ENCODE measurements at regions not wholly inside any gene's neighbourhood (a gene's known extent, or its start where the extent isn't known, plus 50 kb on each side); places are given as distances from the start of the nearest gene placed in this dataset.

DNA sequence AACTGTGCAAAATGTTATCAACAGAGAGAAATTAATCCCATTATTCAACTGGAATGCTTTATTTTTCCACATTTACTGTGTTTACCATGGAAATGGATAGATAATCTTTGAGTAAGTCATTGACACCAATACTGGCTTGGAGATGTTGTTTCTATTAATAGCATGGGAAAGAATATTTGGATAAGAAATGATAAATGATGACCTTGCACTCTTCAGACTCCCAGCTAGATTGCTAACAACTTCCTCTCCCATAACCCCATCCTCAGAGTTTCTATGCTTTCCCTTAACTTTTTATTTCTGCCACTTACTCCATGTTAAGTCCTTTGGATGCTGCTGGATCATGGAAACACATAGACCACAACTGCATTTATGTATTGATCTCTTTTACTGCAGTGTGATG, 182.5 kb downstream of the FNDC1 start:
- no peak for DNase-seq (ENCODE audit: low read depth, low spot score)

DNA sequence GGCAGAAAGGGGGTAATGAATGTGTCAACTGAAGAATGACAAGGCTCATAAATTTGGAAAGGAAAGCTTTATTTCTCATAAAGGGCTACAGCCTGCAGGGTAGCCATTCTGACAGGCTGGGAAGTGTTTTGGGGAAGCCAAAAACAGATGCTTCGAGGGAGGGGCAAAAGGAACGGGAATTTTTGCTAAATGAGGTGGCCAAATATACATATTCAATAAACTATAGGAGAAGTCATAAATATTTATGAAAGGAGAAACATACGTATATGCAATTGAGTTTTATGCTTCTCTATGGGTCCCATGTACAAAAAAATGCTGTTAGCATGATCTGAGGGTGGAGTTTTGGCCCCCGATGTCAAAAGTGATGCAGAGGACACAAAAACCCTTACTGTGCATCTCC, 180.7 kb downstream of the FNDC1 start:
- DNase-seq (ENCODE audit: low read depth, low spot score) = no peak

DNA sequence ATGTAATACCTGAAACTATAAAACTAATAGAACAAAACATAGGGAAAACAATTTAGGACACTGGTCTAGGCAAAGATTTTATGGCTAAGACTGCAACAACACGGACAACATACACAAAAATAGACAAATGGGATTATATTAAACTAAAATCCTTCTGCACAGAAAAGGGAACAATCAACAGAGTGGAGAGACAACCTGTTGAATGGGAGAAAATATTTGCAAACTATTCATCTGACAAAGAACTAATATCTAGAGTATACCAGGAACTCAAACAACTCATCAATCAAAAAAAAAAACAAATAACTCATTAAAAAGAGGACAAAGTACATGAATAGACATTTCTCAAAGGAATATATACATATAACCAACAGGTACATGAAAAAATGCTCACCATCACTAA, 174.5 kb downstream of the FNDC1 start:
- no peak for DNase-seq (ENCODE audit: low read depth, low spot score)

DNA sequence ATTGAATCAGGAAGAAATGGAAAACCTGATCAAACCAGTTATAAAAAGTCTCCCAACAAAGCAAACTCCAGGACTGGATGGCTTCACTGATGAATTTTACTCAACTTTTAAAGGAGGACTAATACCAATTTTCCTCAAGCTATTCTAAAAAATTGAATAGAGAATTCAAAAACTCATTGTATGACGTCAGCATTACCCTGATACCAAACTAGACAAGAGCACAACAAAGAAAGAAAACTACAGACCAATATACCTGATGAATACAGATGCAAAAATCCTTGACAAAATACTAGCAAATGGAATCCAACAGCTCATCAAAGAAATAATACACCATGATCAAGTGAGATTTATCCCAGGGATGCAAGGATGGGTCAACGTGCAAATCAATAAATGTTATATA, 172.9 kb downstream of the FNDC1 start:
- DNase-seq (ENCODE audit: low read depth, low spot score) = no peak

DNA sequence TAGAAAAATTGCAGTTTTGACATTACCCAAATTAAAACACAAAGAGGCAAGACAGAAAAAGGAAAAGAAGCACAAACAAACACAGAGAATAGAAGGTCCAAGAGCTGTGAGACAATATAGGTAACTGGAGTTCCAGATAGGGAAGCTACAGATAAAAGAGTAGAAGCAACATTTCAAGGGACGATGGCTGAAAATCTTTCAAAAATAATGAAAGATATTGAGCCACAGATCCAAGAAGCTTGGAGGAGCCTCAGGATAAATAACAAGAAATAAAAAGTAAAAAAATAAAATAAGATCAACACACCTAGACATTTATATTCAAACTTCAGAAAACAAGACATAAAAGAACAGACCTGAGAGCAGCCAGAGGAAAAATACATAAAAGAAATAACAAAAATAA, 164.9 kb downstream of the FNDC1 start:
- no peak for DNase-seq (ENCODE audit: low read depth, low spot score)

DNA sequence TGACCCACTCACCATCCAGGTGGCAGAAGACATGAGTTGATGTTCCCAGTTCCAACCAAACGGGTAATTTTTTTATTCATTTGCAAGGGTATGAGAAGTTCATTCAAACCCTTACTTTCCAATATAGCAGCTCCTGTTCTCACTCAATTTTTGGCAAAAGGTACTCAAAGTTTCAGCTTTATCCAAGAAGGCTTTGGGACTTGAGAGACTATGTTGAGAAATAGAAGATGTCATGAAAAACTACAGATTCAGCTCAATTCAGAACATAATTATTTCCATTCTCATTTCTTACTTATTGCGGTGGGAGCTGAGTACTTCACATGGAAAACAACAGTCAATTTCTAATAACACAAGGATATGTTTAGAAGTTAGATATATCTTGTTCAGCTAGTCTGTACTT, 162.3 kb downstream of the FNDC1 start:
- DNase-seq (ENCODE audit: low read depth, low spot score) = no peak

DNA sequence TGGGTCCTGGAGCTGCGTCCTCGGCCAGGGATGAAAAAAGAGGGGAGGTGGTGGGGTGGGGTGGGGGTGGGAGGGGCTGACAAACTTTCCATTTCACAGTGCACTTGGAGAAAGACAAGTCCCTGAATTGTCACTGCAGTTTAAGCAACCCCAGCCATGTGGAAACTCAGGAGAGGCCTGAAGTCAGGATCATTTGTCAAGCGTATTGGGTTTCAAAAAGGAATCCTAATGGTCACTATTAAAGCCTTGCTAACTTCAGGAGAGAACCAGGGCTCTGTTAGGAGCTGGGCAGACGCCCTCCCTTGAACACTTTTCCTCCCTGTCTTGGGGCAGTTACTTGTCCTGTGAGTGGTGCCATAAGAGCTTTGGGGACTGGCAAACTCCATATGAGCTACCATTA, 159.9 kb downstream of the FNDC1 start:
- no peak for DNase-seq (ENCODE audit: low read depth, low spot score)

DNA sequence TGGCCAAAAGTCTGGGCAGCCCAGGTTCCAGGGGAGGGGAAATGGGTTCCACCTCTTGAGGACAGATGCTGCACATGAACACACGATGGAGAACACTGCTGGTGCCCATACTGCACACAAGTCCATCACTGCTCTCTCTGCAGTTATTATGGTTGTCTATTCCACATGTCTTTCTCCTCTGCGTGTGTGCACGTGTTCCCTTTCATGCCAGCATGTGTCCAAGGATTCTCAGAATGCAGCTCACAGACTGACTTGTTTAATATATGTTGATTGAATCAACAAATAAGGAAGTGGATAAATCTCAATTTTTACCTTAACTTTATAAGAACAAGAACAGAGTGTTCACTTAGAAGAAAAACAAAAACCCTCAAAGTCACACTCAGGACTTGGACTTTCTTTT, 158.9 kb downstream of the FNDC1 start:
- no peak for DNase-seq (ENCODE audit: low read depth, low spot score)

DNA sequence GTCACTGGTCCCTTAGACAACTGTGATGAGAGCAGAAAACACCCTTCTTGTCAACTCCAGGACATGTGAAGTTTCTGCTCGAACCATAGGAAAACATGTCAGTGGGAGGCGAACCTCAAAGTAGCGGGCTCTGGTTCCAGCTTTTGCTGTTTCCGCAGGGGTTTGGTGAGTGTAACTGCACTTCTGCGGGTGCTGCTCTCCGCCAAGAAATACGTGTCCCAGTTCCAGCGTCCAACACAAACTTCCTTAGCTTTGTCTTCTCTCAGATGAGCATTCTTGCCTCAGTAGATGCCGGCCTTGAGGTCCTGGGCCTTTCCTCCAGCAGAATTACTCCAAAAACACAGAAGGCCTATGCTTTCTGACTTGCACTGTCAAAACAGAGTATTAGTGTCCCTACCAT, 156.3 kb downstream of the FNDC1 start:
- no peak for DNase-seq (ENCODE audit: low read depth, low spot score)

DNA sequence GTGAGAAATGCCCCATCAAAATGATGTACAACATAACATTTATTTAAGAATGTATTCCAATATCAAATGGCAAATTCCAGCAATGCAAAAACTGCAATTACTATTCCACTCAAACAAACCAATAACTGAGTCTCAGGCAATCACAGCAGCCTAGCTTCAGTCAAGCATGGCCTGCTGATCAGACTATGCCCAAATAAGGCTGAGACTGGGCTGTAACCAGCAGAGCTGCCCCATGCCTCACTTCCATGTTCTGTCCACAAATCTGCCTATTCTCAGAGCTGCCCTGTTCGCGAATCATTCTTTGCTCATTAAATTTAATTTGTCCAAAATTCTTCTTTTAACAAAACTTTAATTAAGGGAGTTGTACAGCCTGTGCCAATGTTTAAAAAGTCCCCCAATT, 155.4 kb downstream of the FNDC1 start:
- DNase-seq (ENCODE audit: low read depth, low spot score) = no peak
